Stimulated activated CD4-positive, alpha-beta T cell treated with anti-CD3 and anti-CD28 coated beads, Interleukin-2, amount 100 ng/mL, for 48 hours (primary cell): ENCODE measurements at regions not wholly inside any gene's neighbourhood (a gene's known extent, or its start where the extent isn't known, plus 50 kb on each side); places are given as distances from the start of the nearest gene placed in this dataset.

Experiments used
- DNase-seq, 2 donors: peaks; one replicate each; pipeline ENCODE4 v3.0.0-alpha.2; 2020

DNA sequence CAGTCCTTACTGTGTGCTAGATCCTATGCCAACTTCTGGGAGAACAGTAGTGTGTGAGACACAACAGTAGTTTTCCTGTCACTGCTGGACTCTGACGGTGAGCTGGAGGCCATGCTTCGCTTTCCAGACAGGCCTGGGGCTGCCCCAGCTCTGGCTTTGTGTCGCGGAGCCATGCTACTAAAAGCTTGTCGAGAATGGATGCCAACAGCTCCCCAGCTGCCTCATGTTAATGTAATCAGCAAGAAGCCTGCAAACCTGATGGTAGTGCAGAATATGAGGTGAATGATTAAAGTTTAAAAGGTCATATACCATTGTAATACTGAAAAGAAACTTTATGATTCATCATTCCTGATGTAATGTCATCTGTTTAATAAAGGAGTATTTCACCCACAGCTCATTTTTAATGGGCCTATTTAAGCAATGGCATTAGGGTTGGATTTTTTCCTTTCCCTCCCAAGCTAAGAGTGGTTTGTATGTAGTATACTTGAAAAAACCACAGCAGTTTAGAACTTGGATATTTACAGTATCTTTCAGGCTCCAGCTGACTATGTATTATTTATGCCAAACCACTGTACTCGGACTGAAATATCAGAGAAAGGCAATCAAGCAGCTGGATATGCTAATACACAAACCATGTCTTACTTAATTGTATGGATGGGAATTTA lies 343.0 kb downstream of the NUF2 start:
- no peak for DNase-seq

DNA sequence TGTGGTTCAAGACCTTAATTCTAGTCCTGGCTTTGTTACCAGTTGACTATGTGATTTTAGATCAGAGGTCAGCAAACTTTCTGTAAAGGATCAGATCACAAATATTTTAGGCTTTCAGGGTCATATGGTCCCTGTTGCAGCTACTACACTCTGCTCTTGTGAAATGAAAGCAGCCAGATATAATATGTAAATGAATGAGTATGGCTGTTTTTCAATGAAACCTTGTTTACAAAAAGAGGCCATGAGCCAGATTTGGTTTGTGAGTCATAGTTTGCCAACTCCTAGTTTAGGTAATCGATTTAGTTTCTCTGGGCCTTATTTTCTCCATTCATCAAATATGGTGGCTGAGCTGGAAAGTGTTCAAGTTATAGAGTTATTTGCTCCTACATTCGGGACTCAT lies 346.7 kb downstream of the NUF2 start:
- no peak for DNase-seq

DNA sequence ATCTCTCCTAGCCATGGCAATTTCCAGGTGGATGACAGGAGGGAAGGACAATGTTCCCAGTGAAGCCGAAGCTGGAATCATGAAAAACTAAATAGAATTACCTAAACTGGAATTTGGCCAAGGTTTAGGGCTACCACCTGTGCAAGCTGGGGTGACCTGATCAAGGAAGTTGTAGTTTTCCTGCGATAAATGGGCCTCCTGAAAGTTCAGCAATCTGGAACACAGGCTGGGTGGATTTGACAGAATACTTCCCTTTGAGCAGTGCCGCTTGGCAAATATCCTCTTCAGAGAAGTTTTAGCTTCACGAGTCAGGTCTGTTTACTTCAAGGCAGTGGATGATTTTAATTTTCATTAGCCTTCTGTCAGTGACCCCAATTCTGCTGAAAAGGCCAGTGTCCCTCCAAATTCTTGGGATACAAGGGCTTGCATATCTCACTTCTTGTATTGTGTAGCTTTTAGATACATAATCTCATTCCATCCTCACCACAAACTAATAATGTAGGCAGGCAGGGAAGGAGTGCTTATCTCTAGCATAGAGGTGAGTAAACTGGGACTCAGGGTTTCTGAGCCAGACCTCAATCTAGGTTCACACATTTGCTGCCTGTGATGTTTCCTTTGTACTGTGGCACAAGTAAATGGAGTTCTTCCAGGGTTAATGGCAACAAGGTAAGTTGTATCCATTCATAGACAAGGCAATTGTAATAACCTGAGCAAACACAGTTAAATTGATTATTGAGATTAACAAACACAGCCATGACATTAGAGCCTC lies 349.4 kb downstream of the NUF2 start:
- no peak for DNase-seq

DNA sequence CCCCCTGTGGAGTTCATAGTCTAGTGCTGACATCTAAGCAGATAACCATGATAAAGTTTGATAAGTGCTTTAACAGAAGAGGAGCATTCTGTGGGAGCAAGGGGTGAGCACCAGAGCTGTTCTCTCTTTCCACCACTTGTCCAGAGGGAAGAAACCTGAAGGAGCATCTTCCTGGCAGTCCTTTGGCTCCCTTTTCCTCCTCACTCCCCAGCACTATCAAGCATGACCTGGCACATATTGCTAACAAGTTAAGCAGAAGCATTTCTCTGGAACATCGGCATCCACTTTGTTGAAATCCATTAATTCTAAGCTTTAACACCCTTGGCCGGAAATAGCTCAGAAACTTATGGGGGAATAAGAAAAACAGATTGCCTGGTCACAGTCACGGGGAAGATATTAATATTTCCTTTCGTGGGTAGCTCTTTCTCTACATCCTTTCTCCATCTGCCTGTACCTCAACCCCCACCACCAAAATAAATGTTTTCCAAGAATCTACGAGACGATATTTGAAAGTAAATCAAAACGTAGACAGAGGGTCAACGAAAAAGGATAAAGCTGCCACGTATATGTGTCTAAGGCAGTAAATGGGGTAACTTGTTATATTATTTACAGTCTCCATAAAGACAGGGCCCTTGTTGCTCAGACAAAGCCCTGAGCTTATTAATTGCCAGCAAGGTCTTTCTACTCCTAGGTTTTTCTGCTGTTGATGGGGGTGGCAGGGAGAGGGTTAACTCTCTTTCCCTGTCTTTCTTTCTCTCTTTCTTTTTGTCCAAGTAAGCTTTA lies 351.4 kb downstream of the NUF2 start:
- no peak for DNase-seq

DNA sequence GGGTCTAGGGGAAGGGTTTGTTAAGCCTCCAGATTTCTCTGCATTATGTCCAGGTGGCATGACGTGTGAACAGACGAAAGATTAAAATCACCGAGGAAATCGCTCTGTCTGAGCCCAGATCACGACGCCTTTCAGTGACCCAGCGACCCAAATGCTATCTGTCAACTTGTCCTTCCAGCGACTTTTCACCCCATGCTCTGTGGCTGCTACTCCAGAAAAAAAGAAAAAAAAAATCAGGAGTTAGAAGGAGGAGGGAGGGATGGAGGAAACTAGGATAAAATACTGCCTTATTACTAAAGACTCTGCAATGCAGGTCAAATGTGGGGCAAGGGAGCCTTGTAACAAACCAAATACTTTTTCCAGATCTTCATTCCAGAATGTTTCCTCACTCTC lies 352.0 kb downstream of the NUF2 start:
- DNase-seq: no peak

DNA sequence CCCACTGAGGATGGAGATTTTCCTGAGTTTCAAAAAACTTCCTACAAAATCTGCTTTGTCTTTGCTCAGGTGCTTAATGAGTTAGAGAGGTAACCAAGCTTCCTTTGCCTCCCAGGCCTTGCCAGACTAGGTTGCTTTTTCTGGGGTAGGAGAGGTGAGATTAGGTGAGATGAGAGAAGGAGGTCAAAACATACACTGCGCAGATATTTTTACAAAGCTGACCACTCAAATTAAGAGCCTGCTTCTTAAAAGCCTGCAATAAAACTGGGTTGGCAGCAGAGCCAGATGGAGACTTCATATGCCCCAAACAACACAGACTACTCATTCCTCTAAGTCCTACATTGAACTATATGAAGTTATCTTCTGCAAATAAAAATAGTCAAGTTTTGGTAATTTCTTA lies 352.5 kb downstream of the NUF2 start:
- no peak for DNase-seq

DNA sequence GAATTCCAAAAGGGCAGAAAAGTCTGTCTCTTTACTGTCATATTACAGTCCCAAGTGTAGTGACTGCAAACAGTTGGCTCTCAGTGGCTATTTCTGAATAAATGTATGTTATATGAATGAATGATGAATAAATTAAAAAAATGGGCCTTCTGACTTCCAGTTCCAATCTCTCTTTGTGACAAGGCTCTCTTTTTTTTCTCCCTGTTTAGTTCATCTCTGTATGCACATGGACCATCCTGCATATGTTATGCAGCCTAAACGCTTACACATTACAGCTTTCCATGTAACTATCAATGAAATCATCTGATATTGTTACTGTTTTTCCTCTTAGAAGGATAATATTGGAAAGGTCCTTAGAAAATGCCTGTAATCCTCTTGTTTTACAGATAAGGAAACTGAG lies 363.0 kb downstream of the NUF2 start:
- no peak for DNase-seq

DNA sequence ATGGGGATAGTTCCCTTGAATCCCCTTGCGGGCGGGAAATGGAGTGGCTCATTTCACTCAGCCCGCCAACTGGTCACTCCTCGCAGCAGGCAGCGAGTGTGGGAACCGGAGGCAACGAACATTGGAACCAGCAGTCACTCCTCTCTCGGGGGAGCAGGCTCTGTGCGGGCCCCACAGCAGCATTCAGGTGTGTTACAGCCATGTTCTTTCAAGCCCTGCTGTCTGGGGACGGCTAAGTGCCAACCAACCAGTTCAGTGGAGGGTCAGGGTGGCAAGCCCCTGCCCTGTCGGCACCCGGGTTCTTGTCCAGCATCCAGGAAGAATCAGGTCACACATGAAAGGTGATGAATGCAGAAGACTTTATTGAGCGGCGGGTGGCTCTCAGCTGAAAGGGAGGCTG lies 370.5 kb downstream of the NUF2 start:
- DNase-seq: no peak

DNA sequence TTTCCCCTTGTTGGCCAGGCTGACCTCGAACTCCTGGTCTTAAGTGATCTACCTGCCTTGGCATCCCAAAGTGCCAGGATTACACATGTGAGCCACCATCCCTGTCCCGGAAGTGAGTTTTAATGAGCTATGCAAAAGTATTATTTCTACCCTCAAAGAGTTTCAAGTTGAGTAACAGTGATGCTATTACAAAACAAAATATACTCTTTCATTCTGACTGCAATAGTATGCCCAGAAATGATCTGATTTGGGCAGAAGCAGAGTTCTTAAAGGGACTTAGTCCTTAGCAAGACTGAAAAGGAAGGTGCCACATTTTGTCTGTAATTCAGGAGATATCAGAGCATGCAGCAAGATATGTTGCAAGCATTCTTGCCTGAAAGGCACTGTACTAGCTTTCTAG lies 375.4 kb downstream of the NUF2 start:
- no peak for DNase-seq

DNA sequence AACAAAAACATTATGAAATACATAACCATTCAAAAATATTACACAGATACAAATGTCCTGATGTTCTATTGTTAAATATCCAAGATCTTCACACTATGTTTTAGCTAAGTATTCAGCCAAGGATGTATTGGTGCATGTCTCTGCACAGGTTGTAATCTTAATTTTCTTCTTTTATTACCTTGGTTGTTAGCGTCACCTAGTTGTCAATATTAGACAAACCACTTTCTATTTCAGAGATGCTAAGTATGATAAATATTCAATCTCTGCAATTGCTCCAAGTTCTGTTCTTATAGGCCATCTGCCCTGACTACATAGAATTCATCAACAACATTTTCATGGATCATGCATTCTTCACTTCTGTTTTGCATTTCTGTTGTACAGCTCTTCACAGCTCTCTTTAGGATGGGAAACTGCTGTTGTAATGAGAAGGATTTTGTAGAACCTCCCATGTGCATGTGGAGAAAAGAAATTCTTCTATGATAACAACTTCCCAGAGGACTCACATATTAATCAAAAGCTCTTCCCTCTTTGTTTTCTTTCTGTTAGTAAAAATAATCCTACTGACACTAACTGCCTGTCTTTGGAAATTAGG lies 380.1 kb downstream of the NUF2 start:
- DNase-seq: no peak

DNA sequence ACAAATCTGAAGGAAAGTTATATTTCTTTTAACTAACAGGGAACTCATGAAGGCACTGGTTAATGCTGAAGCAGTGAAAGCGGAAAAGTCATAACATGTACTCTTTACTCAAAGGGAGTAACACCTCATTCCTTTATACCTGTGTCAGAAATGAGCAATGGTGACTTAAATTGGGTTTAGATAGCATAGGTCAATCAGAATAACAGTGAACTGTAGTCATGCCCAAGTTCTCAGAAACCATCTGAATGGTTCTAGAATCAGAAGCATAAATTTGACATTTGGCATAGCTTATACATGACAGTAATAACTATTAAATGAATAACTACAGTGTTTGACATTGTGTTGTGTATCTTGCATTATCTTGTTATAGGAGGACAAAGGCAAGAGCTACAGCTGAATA lies 382.0 kb downstream of the NUF2 start:
- no peak for DNase-seq

DNA sequence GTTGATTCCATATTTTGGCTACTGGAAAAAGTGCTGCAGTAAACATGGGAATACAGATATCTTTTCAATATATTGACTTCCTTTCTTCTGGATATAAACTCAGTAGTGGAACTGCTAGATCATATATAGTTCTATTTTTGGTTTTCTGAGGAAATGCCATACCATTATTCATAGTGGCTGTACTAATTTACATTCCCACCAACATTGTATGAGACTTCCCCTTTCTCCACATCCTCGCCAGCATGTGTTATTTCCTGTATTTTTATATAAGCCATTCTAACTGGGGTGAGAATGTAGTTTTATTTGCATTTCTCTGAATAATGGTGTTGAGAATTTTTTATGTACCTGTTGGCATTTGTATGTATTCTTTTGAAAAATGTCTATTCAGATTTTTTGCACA lies 385.2 kb downstream of the NUF2 start:
- DNase-seq: no peak

DNA sequence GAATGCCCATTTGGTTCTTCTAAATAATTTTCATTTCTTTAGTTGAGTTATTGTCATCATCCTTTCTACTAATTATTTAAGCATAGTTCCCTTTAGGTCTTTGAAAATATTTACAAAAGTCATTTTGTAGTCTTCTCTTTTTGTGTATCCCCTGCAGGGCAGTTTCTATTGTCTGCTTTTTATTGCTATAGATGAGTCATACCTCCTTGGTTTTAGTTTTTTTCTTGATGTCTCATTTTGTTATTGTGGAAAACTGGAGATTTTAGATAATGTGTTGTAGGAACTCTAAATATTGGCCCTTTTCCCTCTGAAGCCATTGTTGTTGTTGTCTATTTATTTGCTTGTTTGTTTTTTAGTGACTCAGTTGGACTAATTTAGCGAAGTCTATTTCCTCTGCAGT lies 387.9 kb downstream of the NUF2 start:
- DNase-seq: no peak

DNA sequence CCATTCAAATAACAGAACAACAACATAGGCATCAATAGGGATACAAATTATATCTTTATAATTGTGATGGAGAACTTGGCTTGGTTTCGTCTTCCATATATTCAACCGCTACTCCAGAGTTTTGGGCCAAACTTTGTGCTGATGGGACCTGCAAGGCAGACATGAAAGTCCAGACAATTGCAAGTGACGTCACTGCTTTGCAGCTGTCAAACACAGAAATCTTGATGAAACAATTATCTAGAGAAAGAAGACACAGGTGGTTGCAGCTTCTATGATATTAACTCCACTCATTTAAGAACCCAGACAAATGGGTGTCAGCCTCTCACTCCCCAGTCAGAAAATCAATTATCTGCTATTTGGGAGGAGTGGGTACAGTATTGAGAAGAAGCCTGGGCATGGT lies 390.6 kb downstream of the NUF2 start:
- DNase-seq: no peak

DNA sequence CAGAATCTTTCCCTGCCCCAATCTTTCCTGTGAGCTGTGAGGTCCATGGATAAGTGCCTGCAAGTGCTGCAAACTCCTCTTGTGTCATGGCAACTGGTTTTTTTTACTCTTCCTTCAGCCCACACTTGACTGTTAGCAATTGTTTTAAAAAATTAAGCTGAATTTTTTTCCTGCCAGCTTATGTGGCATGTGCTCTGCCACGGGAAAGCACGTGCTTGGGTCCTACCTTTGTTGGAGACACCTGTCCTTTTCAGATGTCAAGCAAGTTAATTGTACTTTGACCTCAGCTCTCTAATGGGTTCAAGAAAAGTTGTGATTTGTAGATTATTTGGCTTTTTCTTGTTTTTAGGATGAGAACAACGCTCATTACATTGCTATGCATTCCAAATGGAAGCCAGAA lies 398.5 kb downstream of the NUF2 start:
- no peak for DNase-seq

DNA sequence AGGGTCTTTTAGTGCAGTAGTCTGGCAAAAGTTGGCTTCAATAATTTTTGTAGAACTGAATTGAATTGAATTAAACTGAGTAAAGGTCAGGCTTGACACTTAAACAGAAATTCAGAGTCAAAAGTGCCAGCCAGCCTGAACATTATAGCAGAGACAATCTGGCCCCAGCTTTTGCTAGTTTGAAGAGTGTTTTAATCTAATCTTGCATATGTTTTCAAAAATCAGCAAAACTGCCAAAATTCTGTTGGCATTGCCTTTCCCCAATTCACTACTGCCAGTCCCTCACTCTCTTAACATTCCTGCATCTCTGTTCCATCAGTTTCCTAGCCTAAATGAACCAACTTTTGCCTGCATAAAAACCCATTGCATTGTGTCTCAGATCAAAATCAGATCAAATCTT lies 403.8 kb downstream of the NUF2 start:
- DNase-seq: no peak

DNA sequence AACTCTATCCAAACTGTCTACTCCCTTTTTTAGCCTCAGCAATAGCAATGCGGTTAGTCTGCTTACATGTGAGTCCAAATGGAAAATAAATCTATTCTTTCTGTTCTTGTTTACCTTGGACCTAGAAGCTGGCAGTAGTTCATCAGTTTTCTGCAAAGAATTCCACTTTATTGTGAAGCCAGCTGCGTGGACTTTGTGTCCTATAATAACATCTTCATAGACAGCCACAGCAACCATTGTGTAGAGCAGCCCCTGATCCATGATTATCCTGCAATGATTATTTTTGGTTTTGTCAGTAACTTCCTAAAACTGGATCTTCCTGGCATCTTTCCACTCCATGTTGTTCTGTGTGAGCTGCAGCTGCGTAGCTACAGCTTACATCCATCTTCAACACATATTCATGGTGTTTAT lies 408.7 kb downstream of the NUF2 start:
- no peak for DNase-seq

DNA sequence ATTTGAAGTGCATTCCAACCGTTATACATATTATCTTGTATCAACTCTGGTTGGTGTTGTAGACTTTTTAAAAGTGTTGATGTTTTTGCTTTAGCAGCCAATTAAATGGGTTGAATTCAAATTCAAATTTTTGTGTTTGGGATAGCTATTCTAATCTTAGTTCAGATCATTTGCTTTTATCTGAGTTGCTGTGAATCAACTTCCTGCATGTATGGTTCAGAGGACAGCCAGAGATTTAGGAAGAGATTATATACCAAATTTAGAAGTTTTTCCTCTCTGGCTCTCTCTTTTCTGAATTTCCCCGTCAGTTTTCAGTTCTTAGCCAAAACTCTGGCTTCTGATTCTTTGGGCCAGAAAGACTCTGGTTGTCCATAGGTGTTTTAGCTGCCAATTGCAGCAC lies 415.5 kb downstream of the NUF2 start:
- no peak for DNase-seq

DNA sequence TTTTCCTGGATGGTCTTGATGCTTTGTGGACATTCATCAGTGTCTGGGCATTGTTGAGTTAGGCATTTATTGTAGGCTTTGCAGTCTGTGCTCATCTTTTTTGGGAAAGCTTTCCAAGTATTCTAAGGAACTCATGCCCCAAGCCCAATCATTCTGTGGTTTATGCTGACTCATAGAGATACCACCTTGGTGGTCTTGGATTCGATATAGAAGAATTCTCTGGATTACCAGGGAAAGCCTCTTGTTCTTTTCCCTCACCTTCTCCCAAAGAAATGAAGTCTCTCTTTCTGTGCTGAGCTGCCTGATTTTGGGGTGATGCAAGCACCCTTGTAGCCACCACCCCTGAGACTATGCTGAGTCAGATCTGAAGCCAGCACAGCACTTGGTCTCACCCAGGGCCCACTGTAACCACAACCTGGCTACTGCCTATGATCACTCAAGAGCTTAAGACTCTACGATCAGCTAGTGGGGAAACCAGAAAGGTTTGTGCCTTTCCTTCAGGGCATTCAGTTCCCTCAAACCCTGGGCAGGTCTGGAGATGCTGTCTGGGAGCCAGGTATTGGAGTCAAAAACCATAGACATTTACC lies 422.6 kb downstream of the NUF2 start:
- no peak for DNase-seq

DNA sequence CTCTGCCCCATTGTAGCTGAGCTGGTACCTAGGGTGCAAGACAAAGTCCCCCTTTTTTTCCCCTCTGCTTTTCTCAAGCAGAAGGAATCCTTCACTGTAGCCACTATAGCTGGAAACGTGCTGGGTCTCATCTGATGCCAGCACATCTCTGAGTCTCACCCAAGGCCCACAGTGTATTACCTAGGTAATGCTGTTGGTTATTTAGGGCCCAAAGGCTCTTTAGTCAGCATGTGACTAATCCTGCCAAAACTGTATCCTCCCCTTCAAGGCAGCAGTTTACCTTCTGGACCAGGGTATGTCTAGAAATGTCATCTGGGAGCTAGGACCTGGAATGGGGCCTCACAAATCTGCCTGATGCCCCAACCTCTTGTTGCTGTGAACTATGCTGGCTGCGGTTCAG lies 423.4 kb downstream of the NUF2 start:
- no peak for DNase-seq

DNA sequence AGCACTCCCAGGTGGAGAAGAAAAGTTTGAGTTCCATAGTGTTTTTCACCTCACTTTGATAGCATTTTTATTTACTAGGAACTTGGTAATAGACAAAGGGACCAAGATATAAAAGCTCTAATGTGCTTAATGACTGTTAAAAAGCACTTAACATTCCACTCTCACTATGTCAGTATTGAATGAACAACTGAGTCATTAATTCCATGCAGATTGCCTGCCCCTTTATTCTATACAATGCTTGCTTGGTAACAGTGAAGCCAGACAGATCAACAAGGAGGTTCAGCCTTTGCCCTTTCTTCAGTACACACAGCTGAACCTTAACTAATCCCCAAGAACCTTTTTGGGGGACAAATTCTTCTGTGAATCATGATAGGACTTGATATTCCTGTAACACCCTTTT lies 425.5 kb downstream of the NUF2 start:
- DNase-seq: no peak

DNA sequence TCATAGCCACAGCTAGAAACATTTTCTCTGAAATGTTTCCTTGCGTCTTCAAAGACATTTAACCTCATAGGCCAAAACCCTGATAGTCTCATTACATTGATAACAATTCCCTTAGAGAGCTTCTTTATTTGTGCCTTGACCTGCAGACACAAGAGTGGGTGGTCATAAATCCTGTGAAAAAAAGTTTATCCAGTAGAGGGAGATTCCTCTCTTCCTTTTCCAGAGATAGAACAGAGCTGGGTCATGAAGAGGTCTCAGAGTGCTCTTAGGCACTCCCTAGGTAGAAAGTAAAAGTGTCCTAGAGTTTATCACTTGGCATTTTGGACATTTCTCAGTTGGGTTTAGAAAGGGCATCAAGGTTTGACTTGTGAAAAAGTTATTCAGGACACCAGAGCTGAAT lies 426.1 kb downstream of the NUF2 start:
- DNase-seq: no peak

DNA sequence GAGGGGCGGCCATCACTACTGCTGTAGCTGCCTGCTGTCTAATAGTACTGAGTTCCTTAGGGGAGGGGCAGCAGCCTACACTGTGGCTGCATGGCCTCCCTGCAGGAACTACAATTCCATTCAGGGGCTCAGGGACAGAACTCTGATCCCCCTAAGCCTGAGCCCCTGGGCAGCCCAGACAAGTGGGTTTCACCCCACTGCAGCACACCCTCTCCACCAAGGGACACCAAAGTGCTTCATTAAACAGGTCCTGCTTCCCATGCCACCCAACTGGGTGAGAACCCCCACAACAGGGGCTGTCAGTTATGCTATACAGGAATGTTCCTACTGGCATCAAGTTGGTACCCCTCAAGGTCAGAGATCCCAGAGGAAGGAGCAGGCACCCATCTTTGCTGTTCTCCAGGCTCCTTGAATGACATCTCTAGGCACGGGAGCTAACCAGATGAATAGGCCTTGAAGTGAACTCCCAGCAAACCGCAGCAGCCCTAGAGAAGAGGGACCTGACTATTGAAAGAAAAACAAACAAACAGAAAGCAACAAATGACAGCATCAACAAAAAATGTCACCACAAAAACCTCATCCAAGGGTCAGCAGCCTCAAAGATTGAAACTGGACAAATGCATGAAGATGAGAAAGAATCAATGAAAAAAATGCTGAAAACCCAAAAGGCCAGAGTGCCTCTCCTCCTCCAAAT lies 437.4 kb downstream of the NUF2 start:
- no peak for DNase-seq
